Smooth muscle cell (in vitro differentiated cells): ENCODE measurements at regions not wholly inside any gene's neighbourhood (a gene's known extent, or its start where the extent isn't known, plus 50 kb on each side); places are given as distances from the start of the nearest gene placed in this dataset.

Source experiments
- DNase-seq: peaks from one replicate; lab custom pipeline; 2025; ENCODE audit not compliant: unreplicated experiment; lab: John Stamatoyannopoulos, UW
- H2AFZ ChIP-seq: fragments of 200-600 bp; sonication (generic); 2 replicates; pipeline ENCODE4 v1.6.0; 2016; ENCODE audit warnings: antibody characterized with exemption, low read depth, mild to moderate bottlenecking
- H3F3A ChIP-seq: fragments of 200-600 bp; sonication (generic); 2 replicates; pipeline ENCODE4 v1.6.0; 2017; ENCODE audit warnings: antibody characterized with exemption, low read depth
- H3K27ac ChIP-seq: fragments of 200-600 bp; sonication (generic); 2 replicates; pipeline ENCODE4 v1.5.1; 2016; ENCODE audit warnings: low read depth, mild to moderate bottlenecking
- H3K27me3 ChIP-seq: fragments of 200-600 bp; sonication (generic); 2 replicates; pipeline ENCODE4 v1.6.1; 2016; ENCODE audit warnings: low read depth, mild to moderate bottlenecking
- H3K36me3 ChIP-seq: fragments of 200-600 bp; sonication (generic); 2 replicates; pipeline ENCODE4 v1.5.1; 2016; ENCODE audit warnings: low read depth
- H3K4me1 ChIP-seq: fragments of 200-600 bp; sonication (generic); 2 replicates; pipeline ENCODE4 v1.5.1; 2016; ENCODE audit warnings: low read depth
- H3K4me2 ChIP-seq: fragments of 200-600 bp; sonication (generic); 2 replicates; pipeline ENCODE4 v1.6.0; 2016; ENCODE audit warnings: mild to moderate bottlenecking
- H3K4me3 ChIP-seq: fragments of 200-600 bp; sonication (generic); 2 replicates; pipeline ENCODE4 v1.5.1; 2016; ENCODE audit warnings: mild to moderate bottlenecking
- H3K79me2 ChIP-seq: fragments of 200-600 bp; sonication (generic); 2 replicates; pipeline ENCODE4 v1.6.0; 2016; ENCODE audit warnings: low read depth, mild to moderate bottlenecking
- H3K9ac ChIP-seq: fragments of 200-600 bp; sonication (generic); 2 replicates; pipeline ENCODE4 v1.6.0; 2016; ENCODE audit warnings: low read depth
- H3K9me3 ChIP-seq: fragments of 200-600 bp; sonication (generic); replicated peaks from 2 replicates; pipeline ENCODE4 v1.5.1; 2016; ENCODE audit warnings: low read depth
- H4K20me1 ChIP-seq: fragments of 200-600 bp; sonication (generic); 2 replicates; pipeline ENCODE4 v1.6.0; 2016; ENCODE audit warnings: low read depth
- CTCF ChIP-seq: fragments of 200-600 bp; sonication (generic); IDR thresholded peaks from 2 replicates; pipeline ENCODE4 v1.5.1; 2017; ENCODE audit warnings: borderline replicate concordance, mild to moderate bottlenecking, antibody characterized with exemption; ENCODE audit not compliant: insufficient read depth, poor library complexity, severe bottlenecking
- WGBS: methylation state at CpG from one replicate; pipeline ENCODE4 v1.1.7; 2016; ENCODE audit warnings: low lambda C conversion rate; 5-methylcytosine and 5-hydroxymethylcytosine counted together

GRCh38 chr12:90290980-90291975 is 582.6 kb upstream of the ATP2B1 start:
- DNase-seq = no peak
- Histone ChIP-seq H3K9me3 (no peaks in the 10 kb centered on the region), H3K4me1 (no peaks in the 10 kb centered on the region), H3K4me3 (no peak overlapping the region), H3K4me2 (no peak overlapping the region), H3K36me3 (no peaks in the 10 kb centered on the region), H3K9ac (no peak overlapping the region), H3F3A (peaks cover 4% of the 10 kb centered on the region), H4K20me1 (no peaks in the 10 kb centered on the region), H2AFZ (no peak overlapping the region), H3K27me3 (no peaks in the 10 kb centered on the region), H3K79me2 (no peaks in the 10 kb centered on the region), H3K27ac (no peak overlapping the region)
- no peak for TF ChIP-seq CTCF
- 83% methylated on average over 4 of the region's 4 CpGs for whole genome bisulfite sequencing

DNA sequence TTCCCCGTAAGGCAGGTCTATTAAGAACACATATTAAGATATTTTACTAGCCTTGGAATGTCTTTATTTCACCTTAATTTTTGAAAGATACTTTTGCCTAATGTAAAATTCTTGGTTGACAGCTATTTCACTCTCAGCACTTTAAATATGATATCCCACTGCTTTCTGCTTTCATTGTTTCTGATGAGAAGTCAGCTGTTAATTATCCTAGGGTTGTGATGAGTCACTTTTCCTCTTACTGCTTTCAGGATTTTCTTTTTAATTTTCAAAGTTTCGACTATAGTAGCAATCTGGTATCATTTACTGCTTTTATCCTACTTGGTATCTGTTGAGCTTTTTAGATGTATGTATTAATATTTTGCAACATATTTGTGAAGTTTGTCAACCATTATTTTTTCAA is 578.9 kb upstream of the ATP2B1 start:
- Histone ChIP-seq H3K4me1 (no peaks in the 10 kb centered on the region), H3K27ac (no peak overlapping the region), H3K27me3 (no peaks in the 10 kb centered on the region), H3F3A (peaks cover 4% of the 10 kb centered on the region), H3K36me3 (no peaks in the 10 kb centered on the region), H3K9me3 (no peaks in the 10 kb centered on the region), H3K79me2 (no peaks in the 10 kb centered on the region), H4K20me1 (no peaks in the 10 kb centered on the region), H3K9ac (no peak overlapping the region), H3K4me2 (no peak overlapping the region), H2AFZ (no peak overlapping the region), H3K4me3 (no peak overlapping the region)
- no peak for DNase-seq
- 95% methylated on average over 2 of the region's 2 CpGs for whole genome bisulfite sequencing
- TF ChIP-seq CTCF = no peak

DNA sequence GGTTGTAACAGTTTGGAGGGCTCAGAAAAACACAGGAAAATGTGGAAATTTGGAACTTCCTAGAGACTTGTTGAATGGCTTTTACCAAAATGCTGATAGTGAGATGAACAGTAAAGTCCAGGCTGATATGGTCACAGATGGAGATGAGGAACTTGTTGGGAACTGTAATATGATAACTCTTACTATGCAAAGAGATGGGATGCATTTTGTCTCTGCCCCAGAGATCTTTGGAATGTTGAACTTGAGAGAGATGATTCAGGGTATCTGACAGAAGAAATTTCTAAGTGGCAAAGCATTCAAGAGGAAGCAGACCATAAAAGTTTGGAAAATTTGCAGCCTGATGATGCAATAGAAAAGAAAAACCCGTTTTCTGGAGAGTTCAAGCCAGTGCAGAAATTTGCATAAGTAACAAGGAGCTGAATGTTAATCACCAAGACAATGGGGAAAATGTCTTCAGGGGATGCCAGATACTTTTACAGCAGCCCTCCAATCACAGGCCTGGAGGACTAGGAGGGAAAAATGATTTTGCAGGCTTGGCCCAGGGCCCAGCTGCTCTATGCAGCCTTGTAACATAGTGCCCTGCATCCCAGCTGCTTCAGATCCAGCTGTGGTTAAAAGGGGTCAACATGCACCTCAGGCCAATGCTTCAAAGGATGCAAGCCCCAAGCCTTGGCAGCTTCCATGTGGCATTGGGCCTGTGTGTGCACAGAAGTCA is 572.7 kb upstream of the ATP2B1 start:
- TF ChIP-seq CTCF = no peak
- Histone ChIP-seq H3K4me2 (no peak overlapping the region), H2AFZ (no peak overlapping the region), H3K36me3 (no peaks in the 10 kb centered on the region), H3K9ac (no peak overlapping the region), H3F3A (no peaks in the 10 kb centered on the region), H3K79me2 (no peaks in the 10 kb centered on the region), H3K27me3 (no peaks in the 10 kb centered on the region), H3K27ac (peak overlapping the region; percentile 38), H3K4me1 (no peaks in the 10 kb centered on the region), H3K4me3 (no peak overlapping the region), H3K9me3 (no peaks in the 10 kb centered on the region), H4K20me1 (no peaks in the 10 kb centered on the region)
- DNase-seq = no peak
- WGBS = 85% methylated on average over 1 of the region's 1 CpG
